NB4 (cell line): ENCODE measurements at regions not wholly inside any gene's neighbourhood (a gene's known extent, or its start where the extent isn't known, plus 50 kb on each side); places are given as distances from the start of the nearest gene placed in this dataset.

Experiments
- CTCF ChIP-seq: IDR thresholded peaks from one replicate; pipeline ENCODE4 v1.5.1; 2012; ENCODE audit warnings: low read depth, low read length
- MAX ChIP-seq: IDR thresholded peaks from 2 replicates; pipeline ENCODE4 v1.6.1; 2011; ENCODE audit warnings: low read depth, low read length
- MYC ChIP-seq: IDR thresholded peaks from 2 replicates; pipeline ENCODE4 v1.6.1; 2011; ENCODE audit warnings: low read depth, low read length
- POLR2A ChIP-seq: IDR thresholded peaks from 2 replicates; pipeline ENCODE4 v1.6.1; 2011; ENCODE audit warnings: mild to moderate bottlenecking; ENCODE audit not compliant: insufficient read length; ENCODE audit errors: extremely low read depth

- TF ChIP-seq CTCF: no peak
- TF ChIP-seq POLR2A: no peak
- no peak for TF ChIP-seq MYC
- TF ChIP-seq MAX: no peak
Observed at GRCh38 chr3:76040946-76041345, 255.6 kb upstream of the ZNF717 start.
